Natural killer cell (primary cell): ENCODE measurements at regions not wholly inside any gene's neighbourhood (a gene's known extent, or its start where the extent isn't known, plus 50 kb on each side); places are given as distances from the start of the nearest gene placed in this dataset.

Experiments used
- ATAC-seq, 3 donors: fragments of 150-1000 bp in 2 of 3; fragments of 200-7000 bp in 1 of 3; cut with Tn5 transposase; 1 replicate in 1 of 3; 2 replicates in 2 of 3; pipeline ENCODE4 v1.10.0; 2021; ENCODE audit warnings: mild to moderate bottlenecking in 2 of 3, moderate library complexity in 2 of 3
- DNase-seq, 2 donors: peaks; one replicate each; pipeline versions ENCODE4 v3.0.0 to v3.0.0-alpha.2; 2013 to 2021; ENCODE audit warnings: mixed read lengths in 1 of 2
- H3K27ac ChIP-seq: one replicate; pipeline ENCODE4 v1.5.1; 2013; ENCODE audit warnings: mild to moderate bottlenecking, low read length
- H3K27me3 ChIP-seq: one replicate; pipeline ENCODE4 v1.6.1; 2013; ENCODE audit warnings: low read length; ENCODE audit not compliant: control insufficient read depth, insufficient read depth
- H3K36me3 ChIP-seq: one replicate; pipeline ENCODE4 v1.6.1; 2013; ENCODE audit warnings: low read length; ENCODE audit not compliant: control insufficient read depth, insufficient read depth
- H3K4me1 ChIP-seq: one replicate; pipeline ENCODE4 v1.6.1; 2013; ENCODE audit warnings: low read length; ENCODE audit not compliant: control insufficient read depth, insufficient read depth
- H3K4me3 ChIP-seq: one replicate; pipeline ENCODE4 v1.5.1; 2013; ENCODE audit warnings: low read length
- H3K9me3 ChIP-seq: one replicate; pipeline ENCODE4 v1.6.1; 2013; ENCODE audit warnings: low read length; ENCODE audit not compliant: control insufficient read depth, insufficient read depth
- H3K27ac Mint-ChIP-seq, 2 donors: one replicate each; pipeline ENCODE4 v1.8.0; 2022; ENCODE audit warnings: mild to moderate bottlenecking in 2 of 2, mixed read lengths in 2 of 2, moderate library complexity in 1 of 2
- H3K27me3 Mint-ChIP-seq, 2 donors: one replicate each; pipeline ENCODE4 v1.8.0; 2022; ENCODE audit warnings: low read depth in 2 of 2, mixed read lengths in 2 of 2
- H3K36me3 Mint-ChIP-seq: one replicate; pipeline ENCODE4 v1.8.0; 2022; ENCODE audit warnings: mixed read lengths
- H3K4me1 Mint-ChIP-seq, 2 donors: one replicate each; pipeline ENCODE4 v1.8.0; 2022; ENCODE audit warnings: mixed read lengths in 2 of 2
- H3K4me3 Mint-ChIP-seq: one replicate; pipeline ENCODE4 v1.8.0; 2022; ENCODE audit warnings: mild to moderate bottlenecking, moderate library complexity, mixed read lengths
- H3K9me3 Mint-ChIP-seq, 2 donors: one replicate each; pipeline ENCODE4 v1.8.0; 2022; ENCODE audit warnings: mixed read lengths in 2 of 2
- WGBS: methylation state at CpG from one replicate; pipeline ENCODE4 v1.1.7; 2013; ENCODE audit warnings: missing lambda C conversion rate; ENCODE audit not compliant: insufficient coverage; 5-methylcytosine and 5-hydroxymethylcytosine counted together
- intact Hi-C: fragments of 100-400 bp; cut with micrococcal nuclease; formaldehyde crosslinking; loops from one replicate; pipeline ENCODE4 v1.14.2; 2022
- TF ChIP-seq, protein P1 (sequence below): fragments of 200-600 bp; IDR thresholded peaks from one replicate; pipeline ENCODE4 v1.8.0; 2022; ENCODE audit warnings: antibody characterized with exemption

DNA sequence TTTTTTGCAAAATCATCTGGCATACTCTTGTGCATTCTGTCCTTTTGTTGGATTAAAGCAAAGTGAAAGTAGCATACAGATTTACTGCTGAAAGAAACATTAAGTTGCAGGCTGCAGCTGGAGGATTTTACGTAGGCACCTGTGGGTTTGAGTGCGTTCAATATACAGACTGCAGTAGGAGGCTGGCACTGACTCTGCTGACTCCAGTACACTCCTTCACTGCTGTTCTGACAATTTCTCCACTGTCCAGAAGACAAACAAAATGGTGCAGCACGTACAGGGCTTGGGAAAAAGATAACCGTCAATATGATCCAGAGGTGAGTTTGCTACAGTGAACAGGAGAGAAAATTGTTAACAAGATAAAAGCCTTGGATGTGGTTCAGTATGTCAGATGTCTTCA is 73.3 kb downstream of the TANC2 start:
- Histone ChIP-seq H3K27me3 (no peaks in the 10 kb centered on the region), H3K27ac (no peak overlapping the region), H3K4me1 (no peaks in the 10 kb centered on the region), H3K36me3 (no peaks in the 10 kb centered on the region), H3K9me3 (no peaks in the 10 kb centered on the region), H3K4me3 (no peak overlapping the region)
- Mint-ChIP-seq H3K36me3 (no peaks in the 10 kb centered on the region), H3K4me1 (peaks cover 19 to 30% of the 10 kb centered on the region in 2 donors), H3K27ac (peak overlapping the region in 1 of 2 donors; percentile 15), H3K9me3 (no peaks in the 10 kb centered on the region), H3K27me3 (no peaks in the 10 kb centered on the region), H3K4me3 (peak overlapping the region; percentile 28)
- 43% methylated on average over 4 of the region's 4 CpGs for WGBS
- DNase-seq (peak in 1 of 2 donors; percentile 4), ATAC-seq (peak in 1 of 3 donors; percentile 32)
- intact Hi-C loops = no loop called here
- TF ChIP-seq, protein P1, sequence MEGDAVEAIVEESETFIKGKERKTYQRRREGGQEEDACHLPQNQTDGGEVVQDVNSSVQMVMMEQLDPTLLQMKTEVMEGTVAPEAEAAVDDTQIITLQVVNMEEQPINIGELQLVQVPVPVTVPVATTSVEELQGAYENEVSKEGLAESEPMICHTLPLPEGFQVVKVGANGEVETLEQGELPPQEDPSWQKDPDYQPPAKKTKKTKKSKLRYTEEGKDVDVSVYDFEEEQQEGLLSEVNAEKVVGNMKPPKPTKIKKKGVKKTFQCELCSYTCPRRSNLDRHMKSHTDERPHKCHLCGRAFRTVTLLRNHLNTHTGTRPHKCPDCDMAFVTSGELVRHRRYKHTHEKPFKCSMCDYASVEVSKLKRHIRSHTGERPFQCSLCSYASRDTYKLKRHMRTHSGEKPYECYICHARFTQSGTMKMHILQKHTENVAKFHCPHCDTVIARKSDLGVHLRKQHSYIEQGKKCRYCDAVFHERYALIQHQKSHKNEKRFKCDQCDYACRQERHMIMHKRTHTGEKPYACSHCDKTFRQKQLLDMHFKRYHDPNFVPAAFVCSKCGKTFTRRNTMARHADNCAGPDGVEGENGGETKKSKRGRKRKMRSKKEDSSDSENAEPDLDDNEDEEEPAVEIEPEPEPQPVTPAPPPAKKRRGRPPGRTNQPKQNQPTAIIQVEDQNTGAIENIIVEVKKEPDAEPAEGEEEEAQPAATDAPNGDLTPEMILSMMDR = no peak

DNA sequence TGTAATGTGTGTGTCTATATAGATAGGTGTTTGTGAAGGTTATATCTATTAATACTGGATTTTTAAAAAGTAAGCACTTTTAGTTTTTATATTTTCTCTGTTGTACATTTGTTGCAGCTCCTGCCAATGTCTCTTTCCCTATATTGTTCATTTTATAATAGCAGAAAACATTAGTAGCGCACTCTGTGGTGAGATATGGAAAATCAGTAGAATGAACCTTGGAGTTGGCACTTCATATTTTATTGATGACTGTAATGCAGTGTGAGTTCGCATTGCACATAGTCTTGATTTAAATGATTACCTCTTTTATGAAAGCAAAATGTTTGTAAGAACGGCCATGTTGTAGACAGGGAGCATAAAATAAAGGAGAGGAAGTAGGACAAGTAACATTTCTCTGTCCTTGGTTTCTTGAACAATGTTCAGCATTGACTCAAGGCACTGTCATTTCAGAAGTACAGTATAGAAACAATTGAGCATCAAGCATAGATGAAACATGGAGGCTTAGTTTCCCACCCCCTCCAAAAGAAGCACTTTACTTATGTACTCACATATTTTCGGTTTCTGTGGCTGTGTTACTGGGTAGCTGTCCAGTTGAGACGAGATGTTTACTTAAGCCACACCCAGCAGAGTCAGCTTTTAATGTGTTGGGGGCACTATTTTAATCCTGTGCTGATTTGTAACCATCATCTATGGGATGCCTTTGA is 74.0 kb downstream of the TANC2 start:
- 69% methylated on average over 4 of the region's 5 CpGs for WGBS
- no peak overlapping the region for H3K27ac ChIP-seq
- no peak overlapping the region for H3K4me3 ChIP-seq
- ATAC-seq (no peak), DNase-seq (no peak)
- Mint-ChIP-seq H3K4me3 (no peak overlapping the region), H3K9me3 (no peaks in the 10 kb centered on the region), H3K27ac (no peak overlapping the region), H3K36me3 (no peaks in the 10 kb centered on the region), H3K27me3 (no peaks in the 10 kb centered on the region), H3K4me1 (peaks cover 19 to 30% of the 10 kb centered on the region in 2 donors)
- no peaks in the 10 kb centered on the region for H3K27me3 ChIP-seq
- intact Hi-C loops = no loop called here
- TF ChIP-seq, protein P1 = no peak
- no peaks in the 10 kb centered on the region for H3K9me3 ChIP-seq
- H3K36me3 ChIP-seq = no peaks in the 10 kb centered on the region
- H3K4me1 ChIP-seq = no peaks in the 10 kb centered on the region

DNA sequence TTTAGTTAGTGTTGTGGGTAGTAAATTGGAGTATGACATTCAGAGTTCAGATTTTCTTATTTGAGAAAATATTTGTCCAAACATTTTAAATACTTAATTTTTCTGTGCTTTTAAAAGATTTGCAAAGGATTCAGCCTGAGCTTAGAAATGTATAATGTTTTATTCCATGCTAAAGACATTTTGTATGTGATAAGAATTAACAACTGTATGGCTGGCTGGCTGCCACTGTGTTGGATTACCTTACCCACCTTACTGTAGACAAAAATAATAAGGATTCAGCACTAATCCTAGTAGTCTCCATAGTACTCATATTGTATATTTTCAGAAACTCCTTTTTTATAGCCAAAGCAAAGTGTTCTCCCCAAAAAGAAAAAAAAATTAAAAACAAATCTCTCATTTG is 74.8 kb downstream of the TANC2 start:
- Histone ChIP-seq H3K4me3 (no peak overlapping the region), H3K4me1 (no peaks in the 10 kb centered on the region), H3K9me3 (no peaks in the 10 kb centered on the region), H3K36me3 (no peaks in the 10 kb centered on the region), H3K27ac (no peak overlapping the region), H3K27me3 (no peaks in the 10 kb centered on the region)
- no peak overlapping the region for H3K27ac Mint-ChIP-seq
- H3K9me3 Mint-ChIP-seq = no peaks in the 10 kb centered on the region
- H3K36me3 Mint-ChIP-seq = no peaks in the 10 kb centered on the region
- DNase-seq (no peak), ATAC-seq (no peak)
- TF ChIP-seq, protein P1 = no peak
- H3K4me3 Mint-ChIP-seq = no peak overlapping the region
- peaks cover 19 to 27% of the 10 kb centered on the region in 2 donors for H3K4me1 Mint-ChIP-seq
- H3K27me3 Mint-ChIP-seq = no peaks in the 10 kb centered on the region
- intact Hi-C loops = no loop called here

DNA sequence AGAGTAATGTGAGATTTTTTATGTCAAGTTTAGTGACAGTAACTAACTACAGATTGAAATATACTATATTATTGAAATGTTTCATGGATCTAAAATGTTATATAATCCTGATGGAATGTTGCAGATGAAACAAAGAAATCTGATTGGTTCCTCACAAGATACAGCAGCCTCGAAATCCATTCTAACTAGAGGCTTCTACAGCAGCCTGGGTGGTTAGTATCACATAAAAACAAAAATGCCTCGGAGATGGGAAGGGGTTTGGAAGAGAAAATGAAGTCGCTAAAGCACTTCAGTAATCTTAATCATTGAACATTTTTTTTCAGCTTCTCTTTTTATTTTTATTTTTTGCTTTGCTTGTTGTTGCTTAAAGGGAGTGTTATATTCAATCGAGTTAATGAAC is 75.2 kb downstream of the TANC2 start:
- TF ChIP-seq, protein P1 = no peak
- no peaks in the 10 kb centered on the region for H3K4me1 ChIP-seq
- Mint-ChIP-seq H3K9me3 (no peaks in the 10 kb centered on the region), H3K27me3 (no peaks in the 10 kb centered on the region), H3K36me3 (no peaks in the 10 kb centered on the region), H3K4me3 (no peak overlapping the region), H3K4me1 (peaks cover 19 to 23% of the 10 kb centered on the region in 2 donors), H3K27ac (no peak overlapping the region)
- DNase-seq = no peak
- no peaks in the 10 kb centered on the region for H3K36me3 ChIP-seq
- no peak for ATAC-seq
- H3K4me3 ChIP-seq = no peak overlapping the region
- whole genome bisulfite sequencing = 94% methylated on average over 3 of the region's 4 CpGs
- no peak overlapping the region for H3K27ac ChIP-seq
- H3K27me3 ChIP-seq = no peaks in the 10 kb centered on the region
- intact Hi-C loops = no loop called here
- no peaks in the 10 kb centered on the region for H3K9me3 ChIP-seq
